CD4-positive, alpha-beta T cell (primary cell): ENCODE measurements at regions not wholly inside any gene's neighbourhood (a gene's known extent, or its start where the extent isn't known, plus 50 kb on each side); places are given as distances from the start of the nearest gene placed in this dataset.

Experiments
- ATAC-seq: fragments of 200-7000 bp; cut with Tn5 transposase; one replicate; pipeline ENCODE4 v1.10.0; 2022; ENCODE audit warnings: mild to moderate bottlenecking; ENCODE audit not compliant: poor library complexity
- CTCF ChIA-PET: fragments of 350-600 bp; sonication (Branson Sonifier 250); formaldehyde crosslinking; loops from one replicate; lab custom pipeline; 2021; ENCODE audit warnings: antibody characterized with exemption, inconsistent platforms; lab: Charles Lee
- POLR2A ChIA-PET: fragments of 350-600 bp; sonication (Branson Sonifier 250); formaldehyde crosslinking; loops from one replicate; lab custom pipeline; 2021; ENCODE audit warnings: antibody characterized with exemption, inconsistent platforms; lab: Charles Lee
- DNase-seq, 14 experiments: peaks; one replicate each; pipeline ENCODE4 v3.0.0-alpha.2; 2013 to 2020; ENCODE audit warnings: mixed read lengths in 2 of 14
- H3K27ac ChIP-seq, 2 donors: one replicate each; pipeline versions ENCODE4 v1.5.1 to v1.7.0; 2013; ENCODE audit warnings: low read length in 2 of 2, low read depth in 1 of 2, mild to moderate bottlenecking in 1 of 2
- H3K27me3 ChIP-seq, 2 experiments: 1 replicate in 1 of 2; 2 replicates in 1 of 2; pipeline versions ENCODE4 v1.6.1 to v1.7.0; 2013; ENCODE audit warnings: low read length in 2 of 2, control low read depth in 1 of 2, mild to moderate bottlenecking in 1 of 2, moderate library complexity in 1 of 2; ENCODE audit not compliant: insufficient read depth in 2 of 2, control insufficient read depth in 1 of 2
- H3K36me3 ChIP-seq: one replicate; pipeline ENCODE4 v1.6.1; 2013; ENCODE audit warnings: low read length, control low read depth; ENCODE audit not compliant: insufficient read depth
- H3K4me1 ChIP-seq: one replicate; pipeline ENCODE4 v1.6.1; 2013; ENCODE audit warnings: low read length, control low read depth; ENCODE audit not compliant: insufficient read depth
- H3K4me3 ChIP-seq: one replicate; pipeline ENCODE4 v1.5.1; 2013; ENCODE audit warnings: mild to moderate bottlenecking, low read length, moderate library complexity
- H3K9me3 ChIP-seq, 2 experiments: 1 replicate in 1 of 2; 2 replicates in 1 of 2; pipeline versions ENCODE4 v1.6.1 to v1.7.0; 2013; ENCODE audit warnings: low read length in 2 of 2, mild to moderate bottlenecking in 2 of 2, control low read depth in 1 of 2, moderate library complexity in 1 of 2; ENCODE audit not compliant: control insufficient read depth in 1 of 2, insufficient read depth in 1 of 2
- H3K27ac Mint-ChIP-seq: one replicate; pipeline ENCODE4 v1.8.0; 2020; ENCODE audit warnings: mixed read lengths
- H3K27me3 Mint-ChIP-seq: one replicate; pipeline ENCODE4 v1.8.0; 2021; ENCODE audit warnings: mixed read lengths
- H3K36me3 Mint-ChIP-seq: one replicate; pipeline ENCODE4 v1.8.0; 2021; ENCODE audit warnings: low read depth, mixed read lengths
- H3K4me1 Mint-ChIP-seq: one replicate; pipeline ENCODE4 v1.8.0; 2021; ENCODE audit warnings: low read depth, mixed read lengths
- H3K4me3 Mint-ChIP-seq: one replicate; pipeline ENCODE4 v1.8.0; 2020; ENCODE audit warnings: mild to moderate bottlenecking, mixed read lengths
- H3K9me3 Mint-ChIP-seq: one replicate; pipeline ENCODE4 v1.8.0; 2020; ENCODE audit warnings: mixed read lengths
- CTCF ChIP-seq: fragments of 200-600 bp; IDR thresholded peaks from one replicate; pipeline ENCODE4 v1.8.0; 2022; ENCODE audit warnings: antibody characterized with exemption, mild to moderate bottlenecking
- intact Hi-C, 2 experiments: fragments of 100-400 bp; cut with DNase I in 1 of 2; cut with micrococcal nuclease in 1 of 2; formaldehyde crosslinking; loops; one replicate each; pipeline versions ENCODE4 v1.15.1 to v1.9.0; 2023 to 2025; cut with DNase I, micrococcal nuclease

GRCh38 chr4:111066001-111066400, 443.1 kb upstream of the PITX2 start:
- ChIA-PET CTCF (no interaction called here), POLR2A (no interaction called here)
- Histone ChIP-seq H3K9me3 (no peaks in the 10 kb centered on the region), H3K36me3 (no peaks in the 10 kb centered on the region), H3K27me3 (no peaks in the 10 kb centered on the region), H3K4me1 (no peaks in the 10 kb centered on the region), H3K27ac (no peak overlapping the region), H3K4me3 (no peak overlapping the region)
- Mint-ChIP-seq H3K4me1 (no peaks in the 10 kb centered on the region), H3K27ac (no peak overlapping the region), H3K27me3 (no peaks in the 10 kb centered on the region), H3K4me3 (no peak overlapping the region), H3K36me3 (no peaks in the 10 kb centered on the region), H3K9me3 (peaks cover 6% of the 10 kb centered on the region)
- no peak for TF ChIP-seq CTCF
- intact Hi-C loops = no loop called here
- DNase-seq (no peak), ATAC-seq (no peak)

DNA sequence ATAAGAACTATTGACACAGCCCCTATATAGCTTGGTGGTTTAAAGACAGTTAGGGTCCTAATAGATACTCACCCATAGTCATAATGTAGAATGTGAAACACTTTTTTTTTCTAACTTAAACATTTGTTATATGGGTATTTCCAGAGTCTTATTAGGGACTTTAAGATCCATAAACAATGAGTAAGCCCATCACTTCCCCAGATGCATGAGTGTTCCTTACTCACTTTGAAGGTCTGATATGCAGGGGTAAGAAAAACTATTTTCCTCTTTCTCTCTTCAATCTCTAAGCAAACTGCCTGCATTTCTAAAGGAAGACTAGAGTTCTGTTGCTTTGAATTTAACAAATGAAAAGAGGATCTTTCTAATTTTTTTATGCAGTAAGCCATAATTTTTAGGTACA, 443.6 kb upstream of the PITX2 start:
- no peak for TF ChIP-seq CTCF
- ChIA-PET CTCF (no interaction called here), POLR2A (no interaction called here)
- no peak overlapping the region for H3K4me3 ChIP-seq
- DNase-seq = no peak
- H3K27ac Mint-ChIP-seq = no peak overlapping the region
- no peaks in the 10 kb centered on the region for H3K27me3 Mint-ChIP-seq
- no peaks in the 10 kb centered on the region for H3K27me3 ChIP-seq
- H3K4me1 ChIP-seq = no peaks in the 10 kb centered on the region
- intact Hi-C loops = no loop called here
- H3K27ac ChIP-seq = no peak overlapping the region
- H3K9me3 Mint-ChIP-seq = peaks cover 9% of the 10 kb centered on the region
- no peaks in the 10 kb centered on the region for H3K9me3 ChIP-seq
- no peaks in the 10 kb centered on the region for H3K36me3 Mint-ChIP-seq
- ATAC-seq = no peak
- no peaks in the 10 kb centered on the region for H3K4me1 Mint-ChIP-seq
- no peaks in the 10 kb centered on the region for H3K36me3 ChIP-seq
- H3K4me3 Mint-ChIP-seq = no peak overlapping the region

DNA sequence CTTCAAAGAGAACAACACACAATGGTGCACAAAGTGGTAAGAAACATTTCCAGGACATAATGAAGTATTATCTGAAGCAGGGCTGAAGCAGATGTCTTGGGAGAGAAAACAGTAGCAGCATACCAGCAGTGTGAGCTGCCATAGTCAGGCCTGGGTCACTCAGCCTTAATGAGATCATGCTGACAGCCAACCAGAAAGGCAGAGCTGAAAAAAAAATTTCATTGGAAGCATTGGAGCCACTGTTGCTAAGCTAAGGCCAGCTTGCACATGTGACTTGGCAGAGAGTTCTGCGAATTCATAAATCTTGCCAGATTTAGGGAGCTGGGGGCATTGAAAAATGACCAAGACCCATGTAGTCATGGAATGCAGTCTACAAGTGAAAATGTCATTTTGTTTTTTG, 444.0 kb upstream of the PITX2 start:
- no peak for ATAC-seq
- DNase-seq = no peak
- Mint-ChIP-seq H3K9me3 (peaks cover 9% of the 10 kb centered on the region), H3K4me1 (no peaks in the 10 kb centered on the region), H3K4me3 (no peak overlapping the region), H3K27ac (no peak overlapping the region), H3K36me3 (no peaks in the 10 kb centered on the region), H3K27me3 (no peaks in the 10 kb centered on the region)
- no peak overlapping the region for H3K4me3 ChIP-seq
- H3K27me3 ChIP-seq = no peaks in the 10 kb centered on the region
- no peaks in the 10 kb centered on the region for H3K9me3 ChIP-seq
- ChIA-PET POLR2A (no interaction called here), CTCF (no interaction called here)
- no peak for TF ChIP-seq CTCF
- H3K27ac ChIP-seq = no peak overlapping the region
- no peaks in the 10 kb centered on the region for H3K36me3 ChIP-seq
- intact Hi-C loops = no loop called here
- no peaks in the 10 kb centered on the region for H3K4me1 ChIP-seq
